ENCODE measurements at regions not wholly inside any gene's neighbourhood (a gene's known extent, or its start where the extent isn't known, plus 50 kb on each side); places are given as distances from the start of the nearest gene placed in this dataset.

DNA sequence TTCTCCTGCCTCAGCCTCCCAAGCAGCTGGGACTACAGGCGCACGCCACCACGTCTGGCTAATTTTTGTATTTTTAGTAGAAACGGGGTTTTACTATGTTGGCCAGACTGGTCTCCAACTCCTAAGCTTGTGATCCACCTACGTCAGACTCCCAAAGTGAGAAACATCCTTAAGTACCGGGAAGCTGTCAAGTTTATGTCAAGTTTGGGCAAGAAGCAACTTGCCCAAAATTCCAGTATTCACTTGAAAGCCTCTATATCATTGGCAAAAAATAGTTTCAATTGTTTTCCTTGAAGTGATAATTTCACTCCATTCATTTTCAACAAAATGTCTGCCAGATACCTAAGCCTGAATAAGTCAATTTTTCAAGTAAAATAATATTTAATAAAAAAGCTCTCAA lies 370.0 kb downstream of the FBXO8 start:
- Mint-ChIP-seq H3K27ac (ENCODE audit: unreplicated experiment) (no peak overlapping the region), H3K27me3 (ENCODE audit: low read depth) (peaks cover 16% of the 10 kb centered on the region), H3K9me3 (ENCODE audit: low read depth) (no peaks in the 10 kb centered on the region), H3K4me1 (ENCODE audit: low read depth) (no peaks in the 10 kb centered on the region), H3K36me3 (ENCODE audit: low read depth) (no peaks in the 10 kb centered on the region), H3K4me3 (ENCODE audit: unreplicated experiment) (no peak overlapping the region)
- DNase-seq (ENCODE audit: low spot score) = no peak
- TF ChIP-seq, protein P1, sequence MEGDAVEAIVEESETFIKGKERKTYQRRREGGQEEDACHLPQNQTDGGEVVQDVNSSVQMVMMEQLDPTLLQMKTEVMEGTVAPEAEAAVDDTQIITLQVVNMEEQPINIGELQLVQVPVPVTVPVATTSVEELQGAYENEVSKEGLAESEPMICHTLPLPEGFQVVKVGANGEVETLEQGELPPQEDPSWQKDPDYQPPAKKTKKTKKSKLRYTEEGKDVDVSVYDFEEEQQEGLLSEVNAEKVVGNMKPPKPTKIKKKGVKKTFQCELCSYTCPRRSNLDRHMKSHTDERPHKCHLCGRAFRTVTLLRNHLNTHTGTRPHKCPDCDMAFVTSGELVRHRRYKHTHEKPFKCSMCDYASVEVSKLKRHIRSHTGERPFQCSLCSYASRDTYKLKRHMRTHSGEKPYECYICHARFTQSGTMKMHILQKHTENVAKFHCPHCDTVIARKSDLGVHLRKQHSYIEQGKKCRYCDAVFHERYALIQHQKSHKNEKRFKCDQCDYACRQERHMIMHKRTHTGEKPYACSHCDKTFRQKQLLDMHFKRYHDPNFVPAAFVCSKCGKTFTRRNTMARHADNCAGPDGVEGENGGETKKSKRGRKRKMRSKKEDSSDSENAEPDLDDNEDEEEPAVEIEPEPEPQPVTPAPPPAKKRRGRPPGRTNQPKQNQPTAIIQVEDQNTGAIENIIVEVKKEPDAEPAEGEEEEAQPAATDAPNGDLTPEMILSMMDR (IDR thresholded peaks at IDR 0.05) = no peak

DNA sequence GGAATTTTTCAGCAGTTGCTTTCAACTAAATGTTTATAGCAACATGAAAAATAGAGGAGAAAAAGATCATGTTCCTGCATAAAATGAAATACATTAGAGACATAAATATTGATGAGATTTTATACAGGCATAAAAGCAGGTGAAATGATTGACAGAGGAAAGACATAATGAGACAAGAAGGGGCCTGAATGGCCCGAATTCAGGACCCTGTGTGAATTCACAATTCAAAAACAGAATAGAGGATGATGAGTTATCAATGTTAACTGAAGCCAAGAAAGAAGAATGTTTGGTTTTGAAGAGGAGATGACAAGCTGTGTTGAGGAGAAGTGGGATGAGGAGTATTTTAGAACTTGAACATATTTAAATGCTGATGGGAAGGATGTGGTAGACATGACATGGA lies 371.1 kb downstream of the FBXO8 start:
- Mint-ChIP-seq H3K4me3 (ENCODE audit: unreplicated experiment) (no peak overlapping the region), H3K4me1 (ENCODE audit: low read depth) (no peaks in the 10 kb centered on the region), H3K27ac (ENCODE audit: unreplicated experiment) (no peak overlapping the region), H3K9me3 (ENCODE audit: low read depth) (no peaks in the 10 kb centered on the region), H3K36me3 (ENCODE audit: low read depth) (no peaks in the 10 kb centered on the region), H3K27me3 (ENCODE audit: low read depth) (peaks cover 16% of the 10 kb centered on the region)
- TF ChIP-seq, protein P1 (IDR thresholded peaks at IDR 0.05) = no peak
- DNase-seq (ENCODE audit: low spot score) = no peak

DNA sequence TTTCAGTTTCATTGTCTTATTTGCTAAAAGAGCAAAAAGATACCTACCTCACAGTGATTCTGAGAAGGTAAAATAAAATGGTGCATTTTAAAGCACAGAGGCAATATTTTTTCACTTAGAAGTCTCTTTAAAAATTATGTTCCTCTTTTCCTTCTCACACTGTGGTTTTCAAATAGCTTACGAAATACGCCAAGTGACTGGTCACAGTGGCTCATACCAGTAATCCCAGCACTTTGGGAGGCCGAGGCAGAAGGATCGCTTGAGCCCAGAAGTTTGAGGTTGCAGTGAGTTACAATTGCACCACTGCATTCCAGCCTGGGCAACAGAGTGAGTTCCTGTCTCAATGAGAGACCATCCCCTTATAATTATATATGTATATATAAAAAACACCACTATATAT lies 372.6 kb downstream of the FBXO8 start:
- Mint-ChIP-seq H3K9me3 (ENCODE audit: low read depth) (no peaks in the 10 kb centered on the region), H3K27me3 (ENCODE audit: low read depth) (peaks cover 16% of the 10 kb centered on the region), H3K36me3 (ENCODE audit: low read depth) (no peaks in the 10 kb centered on the region), H3K27ac (ENCODE audit: unreplicated experiment) (no peak overlapping the region), H3K4me1 (ENCODE audit: low read depth) (no peaks in the 10 kb centered on the region), H3K4me3 (ENCODE audit: unreplicated experiment) (no peak overlapping the region)
- DNase-seq (ENCODE audit: low spot score) = no peak
- TF ChIP-seq, protein P1 (IDR thresholded peaks at IDR 0.05) = no peak

DNA sequence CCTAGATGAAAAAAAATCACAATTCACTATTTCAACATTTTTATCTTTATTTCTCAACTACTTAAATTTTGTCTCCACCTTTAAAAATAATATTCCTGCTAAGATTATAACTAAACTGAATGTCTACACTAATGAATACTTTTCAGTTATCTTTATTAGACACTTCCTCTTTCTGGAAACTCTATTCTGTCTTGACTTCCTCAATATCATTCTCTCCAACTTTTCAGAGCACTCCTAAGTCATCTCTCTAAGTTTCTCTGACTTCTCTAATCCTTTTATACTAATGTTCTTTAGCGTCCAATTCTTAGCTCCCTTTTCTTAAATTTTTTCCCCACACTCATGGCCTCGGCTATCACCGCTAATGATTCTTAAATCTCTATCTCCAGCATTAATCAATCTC lies 374.2 kb downstream of the FBXO8 start:
- no peaks in the 10 kb centered on the region for H3K36me3 Mint-ChIP-seq (ENCODE audit: low read depth)
- TF ChIP-seq, protein P1 (IDR thresholded peaks at IDR 0.05) = no peak
- no peaks in the 10 kb centered on the region for H3K9me3 Mint-ChIP-seq (ENCODE audit: low read depth)
- H3K27ac Mint-ChIP-seq (ENCODE audit: unreplicated experiment) = no peak overlapping the region
- H3K27me3 Mint-ChIP-seq (ENCODE audit: low read depth) = peaks cover 13% of the 10 kb centered on the region
- H3K4me1 Mint-ChIP-seq (ENCODE audit: low read depth) = no peaks in the 10 kb centered on the region
- H3K4me3 Mint-ChIP-seq (ENCODE audit: unreplicated experiment) = no peak overlapping the region
- no peak for DNase-seq (ENCODE audit: low spot score)

DNA sequence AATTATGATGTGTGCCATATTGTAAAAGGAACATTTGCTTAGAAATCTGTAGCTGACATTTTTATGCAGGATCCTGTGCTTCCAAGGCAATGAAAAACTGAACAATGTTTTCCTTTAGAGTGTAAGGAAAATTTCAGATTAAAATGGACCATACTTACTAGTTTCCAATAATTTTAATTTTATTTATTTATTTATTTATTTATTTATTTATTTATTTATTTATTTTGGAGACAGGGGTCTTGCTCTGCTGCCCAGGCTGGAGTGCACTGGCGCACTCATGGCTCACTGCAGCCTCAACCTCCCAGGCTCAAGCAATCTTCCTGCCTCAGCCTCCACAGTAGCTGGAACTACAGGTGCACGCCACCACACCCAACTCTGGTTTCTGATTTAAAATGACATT lies 369.8 kb upstream of the HAND2 start:
- Mint-ChIP-seq H3K9me3 (ENCODE audit: low read depth) (no peaks in the 10 kb centered on the region), H3K27me3 (ENCODE audit: low read depth) (peaks cover 16% of the 10 kb centered on the region), H3K4me3 (ENCODE audit: unreplicated experiment) (no peak overlapping the region), H3K36me3 (ENCODE audit: low read depth) (no peaks in the 10 kb centered on the region), H3K4me1 (ENCODE audit: low read depth) (no peaks in the 10 kb centered on the region), H3K27ac (ENCODE audit: unreplicated experiment) (no peak overlapping the region)
- no peak for DNase-seq (ENCODE audit: low spot score)
- TF ChIP-seq, protein P1 (IDR thresholded peaks at IDR 0.05) = no peak

All from chondrocyte (in vitro differentiated cells).